ENCODE measurements at regions not wholly inside any gene's neighbourhood (a gene's known extent, or its start where the extent isn't known, plus 50 kb on each side); places are given as distances from the start of the nearest gene placed in this dataset.

- TF ChIP-seq GATA2 (IDR thresholded peaks at IDR 0.05; ENCODE audit: low read depth, low read length) (no peak), GATA3 (IDR thresholded peaks at IDR 0.05; ENCODE audit: low read depth, low read length) (no peak)
These were observed 180.7 kb downstream of the SLITRK6 start for GRCh38 chr13:85618521-85618920.
